ENCODE measurements at regions not wholly inside any gene's neighbourhood (a gene's known extent, or its start where the extent isn't known, plus 50 kb on each side); places are given as distances from the start of the nearest gene placed in this dataset.

DNA sequence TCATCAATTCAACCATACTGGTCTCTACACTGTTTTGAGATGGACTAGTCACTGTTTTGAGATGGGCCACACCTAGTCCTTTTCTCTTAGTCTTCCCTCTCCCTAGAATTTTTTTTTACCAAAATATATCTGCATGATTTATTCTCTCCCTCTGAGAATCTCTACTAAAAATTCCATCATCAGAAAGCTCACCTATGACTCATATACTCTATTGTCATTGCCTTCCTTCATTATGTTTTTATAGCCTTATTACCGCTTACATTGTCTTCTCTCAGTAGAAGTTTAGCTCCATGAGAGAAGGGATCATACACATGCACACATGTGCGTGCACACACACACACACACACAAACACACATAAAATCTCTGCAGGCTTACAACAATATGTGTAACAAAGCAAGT lies 303.6 kb downstream of the PCDH10 start:
- TF ChIP-seq, protein P1, sequence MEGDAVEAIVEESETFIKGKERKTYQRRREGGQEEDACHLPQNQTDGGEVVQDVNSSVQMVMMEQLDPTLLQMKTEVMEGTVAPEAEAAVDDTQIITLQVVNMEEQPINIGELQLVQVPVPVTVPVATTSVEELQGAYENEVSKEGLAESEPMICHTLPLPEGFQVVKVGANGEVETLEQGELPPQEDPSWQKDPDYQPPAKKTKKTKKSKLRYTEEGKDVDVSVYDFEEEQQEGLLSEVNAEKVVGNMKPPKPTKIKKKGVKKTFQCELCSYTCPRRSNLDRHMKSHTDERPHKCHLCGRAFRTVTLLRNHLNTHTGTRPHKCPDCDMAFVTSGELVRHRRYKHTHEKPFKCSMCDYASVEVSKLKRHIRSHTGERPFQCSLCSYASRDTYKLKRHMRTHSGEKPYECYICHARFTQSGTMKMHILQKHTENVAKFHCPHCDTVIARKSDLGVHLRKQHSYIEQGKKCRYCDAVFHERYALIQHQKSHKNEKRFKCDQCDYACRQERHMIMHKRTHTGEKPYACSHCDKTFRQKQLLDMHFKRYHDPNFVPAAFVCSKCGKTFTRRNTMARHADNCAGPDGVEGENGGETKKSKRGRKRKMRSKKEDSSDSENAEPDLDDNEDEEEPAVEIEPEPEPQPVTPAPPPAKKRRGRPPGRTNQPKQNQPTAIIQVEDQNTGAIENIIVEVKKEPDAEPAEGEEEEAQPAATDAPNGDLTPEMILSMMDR (IDR thresholded peaks at IDR 0.05) = no peak
- TF ChIP-seq POLR2AphosphoS5 (IDR thresholded peaks at IDR 0.05; ENCODE audit: low read depth, low read length) = no peak
- TF ChIP-seq, protein P2, sequence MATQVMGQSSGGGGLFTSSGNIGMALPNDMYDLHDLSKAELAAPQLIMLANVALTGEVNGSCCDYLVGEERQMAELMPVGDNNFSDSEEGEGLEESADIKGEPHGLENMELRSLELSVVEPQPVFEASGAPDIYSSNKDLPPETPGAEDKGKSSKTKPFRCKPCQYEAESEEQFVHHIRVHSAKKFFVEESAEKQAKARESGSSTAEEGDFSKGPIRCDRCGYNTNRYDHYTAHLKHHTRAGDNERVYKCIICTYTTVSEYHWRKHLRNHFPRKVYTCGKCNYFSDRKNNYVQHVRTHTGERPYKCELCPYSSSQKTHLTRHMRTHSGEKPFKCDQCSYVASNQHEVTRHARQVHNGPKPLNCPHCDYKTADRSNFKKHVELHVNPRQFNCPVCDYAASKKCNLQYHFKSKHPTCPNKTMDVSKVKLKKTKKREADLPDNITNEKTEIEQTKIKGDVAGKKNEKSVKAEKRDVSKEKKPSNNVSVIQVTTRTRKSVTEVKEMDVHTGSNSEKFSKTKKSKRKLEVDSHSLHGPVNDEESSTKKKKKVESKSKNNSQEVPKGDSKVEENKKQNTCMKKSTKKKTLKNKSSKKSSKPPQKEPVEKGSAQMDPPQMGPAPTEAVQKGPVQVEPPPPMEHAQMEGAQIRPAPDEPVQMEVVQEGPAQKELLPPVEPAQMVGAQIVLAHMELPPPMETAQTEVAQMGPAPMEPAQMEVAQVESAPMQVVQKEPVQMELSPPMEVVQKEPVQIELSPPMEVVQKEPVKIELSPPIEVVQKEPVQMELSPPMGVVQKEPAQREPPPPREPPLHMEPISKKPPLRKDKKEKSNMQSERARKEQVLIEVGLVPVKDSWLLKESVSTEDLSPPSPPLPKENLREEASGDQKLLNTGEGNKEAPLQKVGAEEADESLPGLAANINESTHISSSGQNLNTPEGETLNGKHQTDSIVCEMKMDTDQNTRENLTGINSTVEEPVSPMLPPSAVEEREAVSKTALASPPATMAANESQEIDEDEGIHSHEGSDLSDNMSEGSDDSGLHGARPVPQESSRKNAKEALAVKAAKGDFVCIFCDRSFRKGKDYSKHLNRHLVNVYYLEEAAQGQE (IDR thresholded peaks at IDR 0.05; ENCODE audit: insufficient read depth in 1 of 2, low read depth in 2 of 2, low read length in 1 of 2) = no peak
- no peak for TF ChIP-seq SIN3A (IDR thresholded peaks at IDR 0.05; ENCODE audit: borderline replicate concordance, insufficient read depth, low read depth, low read length)

All from Panc1 (cell line).